Glutamatergic neuron (in vitro differentiated cells): ENCODE measurements at regions not wholly inside any gene's neighbourhood (a gene's known extent, or its start where the extent isn't known, plus 50 kb on each side); places are given as distances from the start of the nearest gene placed in this dataset.

ENCODE experiments used
- DNase-seq: peaks from one replicate; pipeline ENCODE4 v3.0.0; 2022
- H3K27ac Mint-ChIP-seq: one replicate; pipeline ENCODE4 v1.8.0; 2020; ENCODE audit warnings: mild to moderate bottlenecking, mixed read lengths, inconsistent platforms; ENCODE audit not compliant: unreplicated experiment
- H3K27me3 Mint-ChIP-seq: one replicate; pipeline ENCODE4 v1.8.0; 2020; ENCODE audit warnings: mild to moderate bottlenecking, moderate library complexity, mixed read lengths, inconsistent platforms; ENCODE audit not compliant: unreplicated experiment
- H3K36me3 Mint-ChIP-seq: one replicate; pipeline ENCODE4 v1.8.0; 2020; ENCODE audit warnings: mild to moderate bottlenecking, mixed read lengths, inconsistent platforms; ENCODE audit not compliant: unreplicated experiment
- H3K4me1 Mint-ChIP-seq: one replicate; pipeline ENCODE4 v1.8.0; 2020; ENCODE audit warnings: mild to moderate bottlenecking, low read depth, mixed read lengths, inconsistent platforms; ENCODE audit not compliant: unreplicated experiment
- H3K4me3 Mint-ChIP-seq: one replicate; pipeline ENCODE4 v1.8.0; 2020; ENCODE audit warnings: mild to moderate bottlenecking, mixed read lengths, inconsistent platforms; ENCODE audit not compliant: unreplicated experiment
- H3K9me3 Mint-ChIP-seq: one replicate; pipeline ENCODE4 v1.8.0; 2020; ENCODE audit warnings: mild to moderate bottlenecking, moderate library complexity, mixed read lengths, inconsistent platforms; ENCODE audit not compliant: unreplicated experiment
- TF ChIP-seq, protein P1 (sequence below): fragments of 200-600 bp; sonication (generic); IDR thresholded peaks from one replicate; pipeline ENCODE4 v1.5.0; 2021; ENCODE audit not compliant: partially characterized antibody, unreplicated experiment

- Mint-ChIP-seq H3K36me3 (no peaks in the 10 kb centered on the region), H3K27me3 (no peaks in the 10 kb centered on the region), H3K9me3 (no peaks in the 10 kb centered on the region), H3K4me3 (no peak overlapping the region), H3K4me1 (no peaks in the 10 kb centered on the region), H3K27ac (no peak overlapping the region)
- DNase-seq: no peak
- TF ChIP-seq, protein P1, sequence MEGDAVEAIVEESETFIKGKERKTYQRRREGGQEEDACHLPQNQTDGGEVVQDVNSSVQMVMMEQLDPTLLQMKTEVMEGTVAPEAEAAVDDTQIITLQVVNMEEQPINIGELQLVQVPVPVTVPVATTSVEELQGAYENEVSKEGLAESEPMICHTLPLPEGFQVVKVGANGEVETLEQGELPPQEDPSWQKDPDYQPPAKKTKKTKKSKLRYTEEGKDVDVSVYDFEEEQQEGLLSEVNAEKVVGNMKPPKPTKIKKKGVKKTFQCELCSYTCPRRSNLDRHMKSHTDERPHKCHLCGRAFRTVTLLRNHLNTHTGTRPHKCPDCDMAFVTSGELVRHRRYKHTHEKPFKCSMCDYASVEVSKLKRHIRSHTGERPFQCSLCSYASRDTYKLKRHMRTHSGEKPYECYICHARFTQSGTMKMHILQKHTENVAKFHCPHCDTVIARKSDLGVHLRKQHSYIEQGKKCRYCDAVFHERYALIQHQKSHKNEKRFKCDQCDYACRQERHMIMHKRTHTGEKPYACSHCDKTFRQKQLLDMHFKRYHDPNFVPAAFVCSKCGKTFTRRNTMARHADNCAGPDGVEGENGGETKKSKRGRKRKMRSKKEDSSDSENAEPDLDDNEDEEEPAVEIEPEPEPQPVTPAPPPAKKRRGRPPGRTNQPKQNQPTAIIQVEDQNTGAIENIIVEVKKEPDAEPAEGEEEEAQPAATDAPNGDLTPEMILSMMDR: no peak
Measured at GRCh38 chr6:137782166-137783039, 84.7 kb upstream of the TNFAIP3 start.

GRCh38 chr6:137783710-137784109 lies 83.3 kb upstream of the TNFAIP3 start:
- no peak overlapping the region for H3K4me3 Mint-ChIP-seq
- TF ChIP-seq, protein P1: no peak
- no peak overlapping the region for H3K27ac Mint-ChIP-seq
- H3K9me3 Mint-ChIP-seq: no peaks in the 10 kb centered on the region
- no peaks in the 10 kb centered on the region for H3K27me3 Mint-ChIP-seq
- no peaks in the 10 kb centered on the region for H3K4me1 Mint-ChIP-seq
- no peak for DNase-seq
- no peaks in the 10 kb centered on the region for H3K36me3 Mint-ChIP-seq

DNA sequence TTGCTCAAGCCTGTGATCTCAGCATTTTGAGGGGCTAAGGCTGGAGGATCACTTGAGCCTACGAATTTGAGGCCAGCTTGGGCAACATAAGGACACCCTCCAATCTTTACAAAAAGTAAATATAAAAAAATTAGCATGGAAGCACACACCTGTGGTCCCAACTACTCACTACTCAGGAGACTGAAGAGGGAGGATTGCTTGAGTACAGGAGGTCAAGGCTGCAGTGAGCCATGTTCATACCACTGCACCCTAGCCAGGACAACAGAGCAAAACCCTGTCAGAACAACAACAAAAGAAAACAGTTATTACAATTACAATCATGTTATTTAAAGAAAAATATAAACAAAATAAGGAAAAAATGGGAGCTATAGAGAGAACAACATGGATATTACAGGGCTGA lies 82.5 kb upstream of the TNFAIP3 start:
- H3K27ac Mint-ChIP-seq: no peak overlapping the region
- no peaks in the 10 kb centered on the region for H3K9me3 Mint-ChIP-seq
- DNase-seq: no peak
- H3K36me3 Mint-ChIP-seq: no peaks in the 10 kb centered on the region
- TF ChIP-seq, protein P1: no peak
- no peaks in the 10 kb centered on the region for H3K4me1 Mint-ChIP-seq
- no peaks in the 10 kb centered on the region for H3K27me3 Mint-ChIP-seq
- no peak overlapping the region for H3K4me3 Mint-ChIP-seq

DNA sequence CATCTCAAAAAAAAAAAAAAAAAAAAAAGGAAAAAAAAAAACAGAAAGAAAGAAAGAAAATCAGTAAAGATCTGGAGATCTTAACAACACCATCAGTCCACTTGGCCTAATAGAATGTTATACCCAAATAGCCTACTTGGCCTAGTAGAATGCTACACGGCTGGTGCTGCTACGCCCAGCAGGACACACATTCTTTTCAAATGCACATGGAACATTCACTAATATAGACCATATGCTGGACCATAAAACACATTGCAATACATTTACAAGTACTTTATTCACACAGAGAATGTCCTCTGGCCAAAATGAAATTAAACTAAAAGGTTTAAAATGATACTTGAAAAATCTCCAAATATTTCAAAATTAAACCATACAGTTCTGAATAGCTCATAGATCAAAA lies 80.0 kb upstream of the TNFAIP3 start:
- no peaks in the 10 kb centered on the region for H3K27me3 Mint-ChIP-seq
- H3K4me3 Mint-ChIP-seq: no peak overlapping the region
- no peak for DNase-seq
- H3K4me1 Mint-ChIP-seq: no peaks in the 10 kb centered on the region
- no peaks in the 10 kb centered on the region for H3K9me3 Mint-ChIP-seq
- TF ChIP-seq, protein P1: no peak
- H3K27ac Mint-ChIP-seq: no peak overlapping the region
- H3K36me3 Mint-ChIP-seq: no peaks in the 10 kb centered on the region

DNA sequence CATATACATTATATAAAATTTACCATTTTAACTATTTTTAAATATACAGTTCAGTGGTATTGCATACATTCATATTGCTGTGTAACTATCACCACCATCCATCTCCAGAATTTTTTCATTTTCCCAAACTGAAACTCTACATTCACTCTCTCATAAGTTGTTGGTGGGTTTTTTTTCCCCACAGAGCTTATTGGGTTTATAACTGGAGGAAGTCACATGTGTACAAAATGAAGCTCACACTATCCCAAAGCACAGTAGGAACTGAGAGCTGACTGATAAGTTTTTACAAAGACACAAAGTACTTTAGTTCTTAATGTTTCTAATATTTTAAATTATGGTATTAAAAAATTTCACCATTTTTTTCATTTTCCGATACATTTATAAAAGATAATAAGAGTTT lies 78.8 kb upstream of the TNFAIP3 start:
- no peaks in the 10 kb centered on the region for H3K27me3 Mint-ChIP-seq
- H3K27ac Mint-ChIP-seq: no peak overlapping the region
- TF ChIP-seq, protein P1: no peak
- no peaks in the 10 kb centered on the region for H3K36me3 Mint-ChIP-seq
- no peaks in the 10 kb centered on the region for H3K4me1 Mint-ChIP-seq
- no peak for DNase-seq
- no peak overlapping the region for H3K4me3 Mint-ChIP-seq
- no peaks in the 10 kb centered on the region for H3K9me3 Mint-ChIP-seq
